ENCODE measurements at regions not wholly inside any gene's neighbourhood (a gene's known extent, or its start where the extent isn't known, plus 50 kb on each side); places are given as distances from the start of the nearest gene placed in this dataset.

DNA sequence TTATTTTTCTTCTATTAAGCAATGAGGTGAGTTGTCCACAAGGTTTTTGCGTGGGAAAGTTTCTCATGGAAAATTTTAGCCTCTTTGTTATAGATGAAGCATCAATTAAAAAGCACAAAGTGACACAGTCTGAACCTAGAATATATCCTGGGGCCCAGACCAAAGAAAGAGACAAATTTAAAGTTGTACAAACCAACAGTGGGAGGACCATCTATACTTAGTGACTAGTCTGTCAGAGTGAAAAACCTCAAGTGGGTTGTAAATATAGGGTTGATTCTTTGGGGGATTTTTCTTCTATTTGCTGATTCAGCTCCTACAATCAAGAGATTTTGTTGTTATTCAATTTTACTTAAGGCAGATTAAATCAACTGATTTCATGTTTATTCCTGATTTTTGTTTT, 256.2 kb downstream of the SATB2 start:
- no peak overlapping the region for H2AFZ ChIP-seq (ENCODE audit: insufficient read depth, low read depth, low read length, poor library complexity, severe bottlenecking)
- ATAC-seq (ENCODE audit: low read depth): no peak
- intact Hi-C loops (cut with micrococcal nuclease): no loop called here
- no peaks in the 10 kb centered on the region for H3K79me2 ChIP-seq (ENCODE audit: control insufficient read depth, insufficient read depth, low read length)
- ChIA-PET CTCF (no interaction called here), POLR2A (no interaction called here)
- no peaks in the 10 kb centered on the region for H4K20me1 ChIP-seq (ENCODE audit: control insufficient read depth, insufficient read depth, low read length, poor library complexity, severe bottlenecking)
- TF ChIP-seq CTCF (IDR thresholded peaks at IDR 0.05) (no peak), EZH2 (IDR thresholded peaks at IDR 0.05; ENCODE audit: borderline replicate concordance, insufficient read depth, low read depth, low read length, poor library complexity, severe bottlenecking) (no peak)
- H3K4me1 Mint-ChIP-seq: no peaks in the 10 kb centered on the region
- H3K4me1 ChIP-seq (ENCODE audit: control insufficient read depth in 2 of 2, insufficient read depth in 2 of 2, low read length in 2 of 2): no peaks in the 10 kb centered on the region
- H3K9me3 ChIP-seq (ENCODE audit: control extremely low read depth in 1 of 3, control insufficient read depth in 2 of 3, insufficient read depth in 1 of 3, low read length in 2 of 3): peaks cover 0 to 2% (median 0%) of the 10 kb centered on the region in 3 donors
- no peak overlapping the region for H3K27ac Mint-ChIP-seq
- no peaks in the 10 kb centered on the region for H3K9me3 Mint-ChIP-seq (ENCODE audit: insufficient read depth)
- no CpG with 5 or more reads among the region's 1 CpG for WGBS (ENCODE audit: insufficient coverage)
- no peak overlapping the region for H3K27ac ChIP-seq (ENCODE audit: low read length in 2 of 2)
- no peaks in the 10 kb centered on the region for H3K36me3 ChIP-seq (replicated peaks in 1 of 2; ENCODE audit: control extremely low read depth in 1 of 2, control insufficient read depth in 1 of 2, extremely low read depth in 1 of 2, insufficient read depth in 2 of 2, low read length in 1 of 2)
- H3K4me3 ChIP-seq (ENCODE audit: control extremely low read depth in 1 of 5, extremely low read depth in 1 of 5, insufficient read depth in 1 of 5, low read depth in 2 of 5, low read length in 4 of 5): no peak overlapping the region
- no peak overlapping the region for H3K4me2 ChIP-seq (replicated peaks; ENCODE audit: low read depth, low read length, poor library complexity, severe bottlenecking)
- no peak overlapping the region for H3K9ac ChIP-seq (ENCODE audit: low read length)
- H3K27me3 Mint-ChIP-seq: no peaks in the 10 kb centered on the region
- no peak overlapping the region for H3K4me3 Mint-ChIP-seq
- H3K27me3 ChIP-seq (replicated peaks in 1 of 4; ENCODE audit: control extremely low read depth in 1 of 4, control insufficient read depth in 3 of 4, insufficient read depth in 4 of 4, low read length in 3 of 4): no peaks in the 10 kb centered on the region
- no peak for DNase-seq

- CTCF ChIA-PET: no interaction called here
- H3K4me3 ChIP-seq (ENCODE audit: control extremely low read depth in 1 of 5, extremely low read depth in 1 of 5, insufficient read depth in 1 of 5, low read depth in 2 of 5, low read length in 4 of 5): no peak overlapping the region
- Mint-ChIP-seq H3K4me3 (no peak overlapping the region), H3K27ac (no peak overlapping the region), H3K9me3 (ENCODE audit: insufficient read depth) (no peaks in the 10 kb centered on the region), H3K27me3 (no peaks in the 10 kb centered on the region), H3K4me1 (no peaks in the 10 kb centered on the region)
- no peaks in the 10 kb centered on the region for H3K9me3 ChIP-seq (ENCODE audit: control extremely low read depth in 1 of 3, control insufficient read depth in 2 of 3, insufficient read depth in 1 of 3, low read length in 2 of 3)
- no peak overlapping the region for H3K27ac ChIP-seq (ENCODE audit: low read length in 2 of 2)
- no peaks in the 10 kb centered on the region for H4K20me1 ChIP-seq (ENCODE audit: control insufficient read depth, insufficient read depth, low read length, poor library complexity, severe bottlenecking)
- no peak overlapping the region for H3K4me2 ChIP-seq (replicated peaks; ENCODE audit: low read depth, low read length, poor library complexity, severe bottlenecking)
- no peaks in the 10 kb centered on the region for H3K27me3 ChIP-seq (replicated peaks in 1 of 4; ENCODE audit: control extremely low read depth in 1 of 4, control insufficient read depth in 3 of 4, insufficient read depth in 4 of 4, low read length in 3 of 4)
- POLR2A ChIA-PET: no interaction called here
- WGBS (ENCODE audit: insufficient coverage): 100% methylated on average over 1 of the region's 1 CpG
- no peak for TF ChIP-seq CTCF (IDR thresholded peaks at IDR 0.05)
- TF ChIP-seq EZH2 (IDR thresholded peaks at IDR 0.05; ENCODE audit: borderline replicate concordance, insufficient read depth, low read depth, low read length, poor library complexity, severe bottlenecking): no peak
- no peak overlapping the region for H2AFZ ChIP-seq (ENCODE audit: insufficient read depth, low read depth, low read length, poor library complexity, severe bottlenecking)
- ATAC-seq (ENCODE audit: low read depth) (no peak), DNase-seq (no peak)
- no peak overlapping the region for H3K9ac ChIP-seq (ENCODE audit: low read length)
- no peaks in the 10 kb centered on the region for H3K36me3 ChIP-seq (replicated peaks in 1 of 2; ENCODE audit: control extremely low read depth in 1 of 2, control insufficient read depth in 1 of 2, extremely low read depth in 1 of 2, insufficient read depth in 2 of 2, low read length in 1 of 2)
- H3K4me1 ChIP-seq (ENCODE audit: control insufficient read depth in 2 of 2, insufficient read depth in 2 of 2, low read length in 2 of 2): no peaks in the 10 kb centered on the region
- intact Hi-C loops (cut with micrococcal nuclease): no loop called here
- no peaks in the 10 kb centered on the region for H3K79me2 ChIP-seq (ENCODE audit: control insufficient read depth, insufficient read depth, low read length)
Observed at GRCh38 chr2:199199797-199200196, 257.9 kb downstream of the SATB2 start.
